Subcutaneous abdominal adipose tissue (tissue), 5 donors: ENCODE measurements at regions not wholly inside any gene's neighbourhood (a gene's known extent, or its start where the extent isn't known, plus 50 kb on each side); places are given as distances from the start of the nearest gene placed in this dataset.

Experiments
- H3K27ac ChIP-seq: one replicate; pipeline ENCODE4 v1.7.0; 2013; ENCODE audit warnings: low read depth, mild to moderate bottlenecking, inconsistent platforms, low read length, moderate library complexity
- H3K27me3 ChIP-seq, 5 donors: one replicate each; pipeline ENCODE4 v1.7.0; 2013; ENCODE audit warnings: low read length in 5 of 5, inconsistent platforms in 1 of 5; ENCODE audit not compliant: control insufficient read depth in 5 of 5, insufficient read depth in 4 of 5
- H3K36me3 ChIP-seq, 5 donors: one replicate each; pipeline ENCODE4 v1.7.0; 2013; ENCODE audit warnings: low read length in 5 of 5; ENCODE audit not compliant: control insufficient read depth in 5 of 5, insufficient read depth in 5 of 5
- H3K4me1 ChIP-seq, 5 donors: one replicate each; pipeline ENCODE4 v1.7.0; 2013; ENCODE audit warnings: low read length in 5 of 5, mild to moderate bottlenecking in 3 of 5, moderate library complexity in 1 of 5; ENCODE audit not compliant: control insufficient read depth in 5 of 5, insufficient read depth in 5 of 5
- H3K4me3 ChIP-seq, 5 donors: one replicate each; pipeline ENCODE4 v1.7.0; 2013; ENCODE audit warnings: low read length in 5 of 5, low read depth in 1 of 5
- H3K9ac ChIP-seq, 5 donors: one replicate each; pipeline ENCODE4 v1.7.0; 2013; ENCODE audit warnings: low read length in 5 of 5, mild to moderate bottlenecking in 4 of 5, moderate library complexity in 3 of 5
- H3K9me3 ChIP-seq, 5 donors: one replicate each; pipeline ENCODE4 v1.7.0; 2013; ENCODE audit warnings: low read length in 5 of 5; ENCODE audit not compliant: control insufficient read depth in 5 of 5
- donor health status: healthy.
- donor health status: healthy.
- donor health status: healthy.
- donor health status: healthy.
- donor health status: healthy.

GRCh38 chr10:130761032-130761575 is 550.4 kb downstream of the TCERG1L start:
- Histone ChIP-seq H3K27me3 (peaks cover 0 to 12% (median 5%) of the 10 kb centered on the region in 5 donors), H3K36me3 (no peaks in the 10 kb centered on the region), H3K27ac (no peak overlapping the region), H3K9me3 (peaks cover 0 to 11% (median 4%) of the 10 kb centered on the region in 5 donors), H3K4me1 (no peaks in the 10 kb centered on the region), H3K4me3 (no peak overlapping the region), H3K9ac (no peak overlapping the region)

- Histone ChIP-seq H3K9me3 (peaks cover 0 to 11% (median 4%) of the 10 kb centered on the region in 5 donors), H3K36me3 (no peaks in the 10 kb centered on the region), H3K27ac (no peak overlapping the region), H3K9ac (no peak overlapping the region), H3K27me3 (peaks cover 0 to 14% (median 5%) of the 10 kb centered on the region in 5 donors), H3K4me3 (no peak overlapping the region), H3K4me1 (no peaks in the 10 kb centered on the region)
These were observed 549.7 kb downstream of the TCERG1L start for GRCh38 chr10:130761788-130762301.

- no peak overlapping the region for H3K4me3 ChIP-seq
- H3K27ac ChIP-seq = no peak overlapping the region
- no peak overlapping the region for H3K9ac ChIP-seq
- no peaks in the 10 kb centered on the region for H3K36me3 ChIP-seq
- no peaks in the 10 kb centered on the region for H3K4me1 ChIP-seq
- peaks cover 0 to 16% (median 9%) of the 10 kb centered on the region in 5 donors for H3K9me3 ChIP-seq
- peaks cover 0 to 14% (median 5%) of the 10 kb centered on the region in 5 donors for H3K27me3 ChIP-seq
These were observed 549.0 kb downstream of the TCERG1L start for GRCh38 chr10:130762491-130762890.

- Histone ChIP-seq H3K27ac (no peak overlapping the region), H3K4me3 (no peak overlapping the region), H3K9ac (no peak overlapping the region), H3K36me3 (no peaks in the 10 kb centered on the region), H3K27me3 (peaks cover 0 to 17% (median 5%) of the 10 kb centered on the region in 5 donors), H3K4me1 (no peaks in the 10 kb centered on the region), H3K9me3 (peaks cover 0 to 22% (median 14%) of the 10 kb centered on the region in 5 donors)
These were observed 548.5 kb downstream of the TCERG1L start for GRCh38 chr10:130763071-130763470.

- Histone ChIP-seq H3K9me3 (peaks cover 0 to 25% (median 13%) of the 10 kb centered on the region in 5 donors), H3K36me3 (no peaks in the 10 kb centered on the region), H3K9ac (no peak overlapping the region), H3K4me3 (no peak overlapping the region), H3K27ac (no peak overlapping the region), H3K27me3 (peaks cover 0 to 16% (median 5%) of the 10 kb centered on the region in 5 donors), H3K4me1 (no peaks in the 10 kb centered on the region)
These were observed 548.0 kb downstream of the TCERG1L start for GRCh38 chr10:130763491-130763890.

- no peaks in the 10 kb centered on the region for H3K36me3 ChIP-seq
- peaks cover 0 to 15% (median 5%) of the 10 kb centered on the region in 5 donors for H3K27me3 ChIP-seq
- no peak overlapping the region for H3K9ac ChIP-seq
- H3K9me3 ChIP-seq = peaks cover 0 to 36% (median 14%) of the 10 kb centered on the region in 5 donors
- H3K4me1 ChIP-seq = no peaks in the 10 kb centered on the region
- no peak overlapping the region for H3K4me3 ChIP-seq
- no peak overlapping the region for H3K27ac ChIP-seq
These were observed 546.9 kb downstream of the TCERG1L start for GRCh38 chr10:130764651-130765050.

- Histone ChIP-seq H3K4me1 (no peaks in the 10 kb centered on the region), H3K36me3 (no peaks in the 10 kb centered on the region), H3K9ac (no peak overlapping the region), H3K27ac (no peak overlapping the region), H3K9me3 (peaks cover 0 to 39% (median 14%) of the 10 kb centered on the region in 5 donors), H3K27me3 (peaks cover 0 to 20% (median 5%) of the 10 kb centered on the region in 5 donors), H3K4me3 (no peak overlapping the region)
These were observed 545.5 kb downstream of the TCERG1L start for GRCh38 chr10:130766071-130766470.

- Histone ChIP-seq H3K4me1 (no peaks in the 10 kb centered on the region), H3K4me3 (no peak overlapping the region), H3K36me3 (no peaks in the 10 kb centered on the region), H3K9me3 (peaks cover 0 to 39% (median 14%) of the 10 kb centered on the region in 5 donors), H3K27me3 (peaks cover 0 to 17% (median 3%) of the 10 kb centered on the region in 5 donors), H3K9ac (no peak overlapping the region), H3K27ac (no peak overlapping the region)
These were observed 544.3 kb downstream of the TCERG1L start for GRCh38 chr10:130767116-130767730.

- peaks cover 0 to 19% (median 6%) of the 10 kb centered on the region in 5 donors for H3K27me3 ChIP-seq
- H3K27ac ChIP-seq = no peak overlapping the region
- H3K4me3 ChIP-seq = no peak overlapping the region
- H3K9me3 ChIP-seq = peaks cover 0 to 39% (median 14%) of the 10 kb centered on the region in 5 donors
- no peaks in the 10 kb centered on the region for H3K36me3 ChIP-seq
- H3K4me1 ChIP-seq = no peaks in the 10 kb centered on the region
- no peak overlapping the region for H3K9ac ChIP-seq
These were observed 542.1 kb downstream of the TCERG1L start for GRCh38 chr10:130769146-130770017.
